GM19238 (cell line): ENCODE measurements at regions not wholly inside any gene's neighbourhood (a gene's known extent, or its start where the extent isn't known, plus 50 kb on each side); places are given as distances from the start of the nearest gene placed in this dataset.
"Not testable (repeated sequence)": the region's sequence is repeated elsewhere in the genome, so short reads cannot be mapped to it uniquely, and the experiment has no call there.

ENCODE experiments used
- DNase-seq: peaks from one replicate; pipeline ENCODE4 v3.0.0; 2011; ENCODE audit warnings: low spot score; ENCODE audit not compliant: insufficient read length

DNA sequence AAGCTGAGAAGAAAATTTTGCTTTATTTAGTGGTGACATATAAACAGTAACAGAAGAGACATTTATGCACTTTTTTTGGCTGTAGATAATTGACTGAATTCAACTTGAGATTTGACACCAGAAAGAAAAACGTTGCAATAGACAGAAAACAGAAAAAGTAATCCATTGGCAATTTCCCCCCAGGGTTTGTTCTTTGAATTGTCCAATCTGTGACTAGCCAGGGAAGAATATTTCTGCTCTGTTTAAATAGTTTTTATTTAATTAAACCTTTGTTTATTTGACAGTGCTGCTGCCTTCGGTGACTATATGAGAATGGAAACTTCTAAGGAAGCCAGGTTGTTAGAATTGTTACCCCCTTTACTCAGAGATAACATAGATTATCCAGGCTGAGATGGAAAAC, 210.6 kb downstream of the DEPDC1B start:
- no peak for DNase-seq

DNA sequence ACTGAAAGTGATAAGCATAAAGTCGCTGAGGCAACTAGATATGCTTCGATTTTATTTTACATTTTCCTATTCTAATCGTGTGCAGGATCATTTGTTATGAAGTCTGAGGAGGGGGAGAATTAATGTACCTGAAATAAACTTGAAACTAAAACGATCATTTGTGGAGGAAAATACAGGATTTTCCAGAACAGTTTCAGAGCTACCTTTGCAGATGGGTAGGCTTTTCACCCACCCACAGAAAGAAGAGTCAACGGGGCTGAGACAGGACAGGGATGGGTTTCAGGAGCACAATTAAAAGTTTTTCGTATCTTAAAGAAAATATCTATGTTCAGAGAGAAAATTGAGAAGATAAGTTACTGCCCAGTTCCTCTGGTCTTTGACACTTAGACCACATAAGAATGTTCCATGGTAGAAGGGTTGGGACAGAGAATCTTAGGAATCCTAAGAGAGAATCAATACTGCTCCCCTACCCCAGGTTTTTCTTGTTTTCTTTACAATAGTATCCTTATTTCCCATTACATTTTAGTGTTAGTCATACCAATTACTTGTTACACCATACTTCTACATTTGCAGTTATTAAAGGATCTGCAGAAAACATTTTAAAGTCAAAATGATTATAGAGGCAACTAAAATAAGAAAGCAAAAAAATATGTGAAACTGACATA, 211.4 kb downstream of the DEPDC1B start:
- no peak for DNase-seq

DNA sequence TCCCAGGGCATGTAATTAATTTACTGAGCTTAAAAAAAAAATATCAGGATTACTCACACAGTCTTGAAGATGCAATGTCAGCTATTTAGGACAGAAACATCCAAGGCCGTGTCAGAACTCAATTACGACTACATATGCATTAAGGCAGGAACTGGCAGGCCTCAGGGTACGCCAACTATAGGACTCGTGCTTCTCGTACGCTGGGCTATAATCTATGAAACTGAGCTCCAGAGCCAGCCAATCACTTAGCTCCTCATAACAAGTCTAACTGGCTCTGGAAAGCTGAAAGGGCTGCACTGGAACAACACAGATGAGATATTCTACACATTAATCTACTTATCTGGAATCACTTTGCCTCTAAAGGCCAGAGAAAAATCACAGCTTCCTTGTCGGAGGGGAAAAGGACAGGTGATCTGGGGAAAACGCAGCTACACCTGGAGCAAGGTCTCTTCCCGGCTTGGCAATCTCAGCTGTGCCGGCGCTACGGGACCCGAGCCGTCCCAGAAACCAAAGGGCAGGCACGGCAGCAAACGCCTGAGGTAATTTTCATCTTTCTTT, 212.0 kb downstream of the DEPDC1B start:
- DNase-seq, result no peak

DNA sequence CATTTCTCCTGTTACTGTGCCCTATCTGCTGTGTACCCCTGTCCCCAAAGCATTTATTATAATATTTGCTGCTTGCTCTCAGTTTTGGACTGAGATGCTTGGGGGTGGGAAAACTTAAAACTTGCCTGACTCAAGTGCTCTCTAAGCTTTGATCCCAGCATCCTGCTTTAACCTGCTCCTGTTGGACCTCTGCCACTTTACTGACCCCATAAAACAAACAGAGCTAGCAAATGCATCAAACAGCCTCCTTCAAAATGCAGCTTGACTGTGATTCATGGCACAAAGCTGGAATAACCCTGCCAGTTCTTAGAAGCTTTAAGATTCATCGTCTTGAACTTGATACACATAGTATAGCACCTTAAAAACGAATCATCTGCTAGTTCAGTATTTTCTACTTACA, 212.5 kb downstream of the DEPDC1B start:
- DNase-seq, result no peak

DNA sequence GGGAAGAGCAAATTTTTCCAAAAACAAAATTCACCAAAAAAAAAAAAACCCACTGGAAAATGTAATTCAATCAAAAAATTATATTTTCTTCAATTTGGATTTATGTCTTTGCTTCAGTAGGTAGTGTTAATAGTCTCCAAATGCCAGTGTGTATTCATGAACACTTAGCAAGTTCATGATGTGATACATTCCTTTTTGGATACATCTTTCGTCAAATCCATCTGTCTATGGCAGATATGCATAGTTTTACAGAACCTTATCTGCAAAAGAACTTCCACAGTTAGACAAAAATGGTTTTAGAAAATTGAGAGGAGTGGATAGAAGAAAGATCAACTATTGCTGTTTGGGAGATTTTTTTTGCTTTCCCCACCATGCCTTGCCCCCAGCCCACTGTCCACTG, 214.6 kb downstream of the DEPDC1B start:
- DNase-seq, result no peak

DNA sequence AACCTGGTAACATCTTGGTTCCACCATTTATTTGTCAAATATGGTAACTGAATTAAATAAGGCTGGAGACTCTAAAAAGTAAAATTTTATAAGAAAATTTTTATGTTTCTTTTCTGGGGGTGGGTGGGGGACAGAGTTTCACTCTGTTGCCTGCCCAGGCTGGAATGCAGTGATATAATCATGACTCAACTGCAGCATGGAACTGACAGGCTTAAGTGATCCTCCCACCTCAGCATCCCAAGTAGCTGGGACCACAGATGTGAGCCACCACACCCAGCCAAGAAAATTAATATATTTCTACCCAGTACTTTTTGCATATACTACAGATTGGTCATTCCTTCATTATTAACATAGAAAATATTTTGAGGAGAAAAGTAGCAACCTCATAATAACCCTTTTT, 216.9 kb downstream of the DEPDC1B start:
- no peak for DNase-seq

DNA sequence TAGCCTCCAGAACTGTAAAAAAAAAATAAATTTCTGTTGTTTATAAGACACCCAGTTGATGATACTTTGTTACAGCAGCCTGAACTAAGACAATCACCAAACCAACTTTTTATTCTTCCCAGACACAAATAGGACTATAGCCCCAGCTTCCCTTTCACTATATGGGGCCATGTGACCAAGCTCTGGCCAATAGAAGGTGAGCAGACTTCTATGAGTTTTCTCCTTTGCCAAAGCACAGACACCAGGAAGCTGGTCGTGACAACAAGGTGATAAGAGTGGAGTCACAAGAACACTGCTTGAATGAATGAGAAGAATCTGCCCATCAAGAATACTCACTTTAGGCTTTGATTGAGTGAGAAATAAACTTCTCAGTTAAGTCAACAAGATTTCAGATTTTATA, 217.7 kb downstream of the DEPDC1B start:
- no peak for DNase-seq

DNA sequence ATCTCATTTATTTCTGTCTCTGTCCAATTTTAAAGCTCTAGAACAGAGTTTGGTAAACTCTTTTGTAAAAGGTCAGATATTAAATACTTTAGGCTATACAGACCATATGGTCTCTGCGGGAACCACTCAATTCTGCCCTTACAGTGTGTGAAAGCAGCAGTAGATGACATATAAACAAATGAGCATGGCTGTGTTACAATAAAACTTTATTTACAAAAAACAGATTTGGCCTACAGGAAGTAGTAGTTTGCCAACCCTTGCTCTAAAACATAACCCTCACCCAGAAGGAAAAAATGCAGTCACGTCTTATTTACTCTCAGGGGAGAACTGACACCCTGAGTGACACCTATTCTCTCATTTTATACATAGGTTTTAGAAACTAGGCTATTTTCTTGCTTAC, 220.4 kb downstream of the DEPDC1B start:
- no peak for DNase-seq

DNA sequence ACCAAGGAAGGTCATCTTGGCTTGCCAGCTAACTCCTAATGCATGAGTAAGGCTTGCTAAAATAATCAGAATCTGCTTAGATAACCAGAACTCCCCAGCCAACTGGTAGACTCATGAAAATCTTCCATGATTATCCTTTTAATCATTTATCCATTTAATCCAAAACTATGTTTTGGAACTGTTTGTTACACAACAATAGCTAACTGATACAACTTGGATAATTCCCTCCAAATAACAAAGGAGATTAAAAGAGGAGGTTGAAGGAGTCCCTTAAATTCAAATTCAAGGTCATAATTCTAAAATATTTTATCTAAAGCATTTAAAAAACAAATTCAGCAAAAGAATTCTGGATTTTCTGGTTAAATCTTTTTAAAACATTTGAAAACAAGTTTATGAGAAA, 222.1 kb downstream of the DEPDC1B start:
- DNase-seq, result no peak

DNA sequence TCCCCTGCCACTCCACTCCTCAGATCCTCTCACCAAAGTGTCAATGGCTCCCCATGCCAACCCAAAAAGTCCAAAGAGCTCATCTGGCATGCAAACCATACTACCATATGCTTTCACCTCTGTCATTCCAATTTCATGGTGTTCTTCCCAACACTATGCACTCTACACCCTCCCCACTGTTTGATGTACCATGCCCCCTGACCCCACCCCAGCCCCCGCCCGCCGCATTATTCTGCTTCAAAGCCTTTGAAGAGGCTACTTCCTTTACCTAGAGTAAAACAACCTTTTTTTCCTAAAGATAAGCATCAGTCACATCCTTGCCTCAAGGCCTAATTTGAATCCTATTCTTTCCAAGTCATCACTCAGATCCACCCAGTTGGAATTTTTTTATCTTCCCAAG, 226.3 kb downstream of the DEPDC1B start:
- no peak for DNase-seq

DNA sequence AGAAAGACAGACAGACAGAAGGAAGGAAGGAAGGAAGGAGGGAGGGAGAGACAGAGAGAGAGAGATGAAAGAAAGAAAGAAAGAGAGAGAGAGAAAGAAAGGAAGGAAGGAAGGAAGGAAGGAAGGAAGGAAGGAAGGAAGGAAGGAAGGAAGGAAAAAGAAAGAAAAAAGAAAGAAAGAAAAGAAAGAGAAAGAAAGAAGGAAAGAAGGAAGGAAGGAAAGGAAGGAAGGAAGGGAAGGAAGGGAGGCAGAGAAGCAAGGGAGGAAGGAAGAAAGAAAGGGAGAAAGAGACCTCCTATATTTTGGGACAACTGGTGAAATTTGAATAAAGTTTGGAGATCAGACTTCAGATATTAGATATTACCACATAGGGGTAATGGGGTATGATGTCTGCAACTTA, 226.9 kb downstream of the DEPDC1B start:
- DNase-seq, result not testable (repeated sequence)

DNA sequence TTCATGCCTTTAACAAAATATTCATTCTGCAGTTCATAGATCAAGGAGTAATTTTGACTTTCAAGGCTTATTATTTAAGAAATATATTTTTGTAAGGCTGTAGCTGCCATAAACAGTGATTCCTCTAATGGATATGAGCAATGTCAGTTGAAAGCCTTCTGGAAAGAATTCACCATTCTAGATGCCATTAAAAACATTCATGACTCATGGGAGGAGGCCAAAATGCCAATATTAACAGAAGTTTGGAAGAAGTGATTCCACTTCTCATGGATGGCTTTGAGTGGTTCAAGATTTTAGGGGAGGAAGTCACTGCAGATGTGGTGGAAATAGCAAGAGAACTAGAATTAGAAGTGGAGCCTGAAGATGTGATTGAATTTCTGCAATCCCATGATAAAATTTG, 229.1 kb downstream of the DEPDC1B start:
- DNase-seq, result no peak

DNA sequence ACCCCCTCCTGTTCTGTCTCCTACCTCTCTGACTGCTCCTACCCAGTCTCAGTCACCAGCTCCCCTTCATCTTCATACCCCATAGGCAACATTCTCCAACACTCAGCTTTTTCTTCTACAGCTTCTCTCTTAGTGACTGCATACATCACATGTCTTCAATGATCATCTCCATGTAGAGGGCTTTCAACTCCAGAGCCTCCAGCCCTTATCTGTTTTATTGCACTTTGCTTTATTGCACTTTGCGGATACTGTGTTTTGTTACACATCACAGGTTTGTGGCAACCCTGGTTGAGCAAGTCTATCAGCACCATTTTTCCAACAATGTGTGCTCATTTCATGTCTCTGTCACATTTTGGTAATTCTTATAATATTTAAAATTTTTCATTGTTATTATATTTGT, 230.7 kb downstream of the DEPDC1B start:
- no peak for DNase-seq

DNA sequence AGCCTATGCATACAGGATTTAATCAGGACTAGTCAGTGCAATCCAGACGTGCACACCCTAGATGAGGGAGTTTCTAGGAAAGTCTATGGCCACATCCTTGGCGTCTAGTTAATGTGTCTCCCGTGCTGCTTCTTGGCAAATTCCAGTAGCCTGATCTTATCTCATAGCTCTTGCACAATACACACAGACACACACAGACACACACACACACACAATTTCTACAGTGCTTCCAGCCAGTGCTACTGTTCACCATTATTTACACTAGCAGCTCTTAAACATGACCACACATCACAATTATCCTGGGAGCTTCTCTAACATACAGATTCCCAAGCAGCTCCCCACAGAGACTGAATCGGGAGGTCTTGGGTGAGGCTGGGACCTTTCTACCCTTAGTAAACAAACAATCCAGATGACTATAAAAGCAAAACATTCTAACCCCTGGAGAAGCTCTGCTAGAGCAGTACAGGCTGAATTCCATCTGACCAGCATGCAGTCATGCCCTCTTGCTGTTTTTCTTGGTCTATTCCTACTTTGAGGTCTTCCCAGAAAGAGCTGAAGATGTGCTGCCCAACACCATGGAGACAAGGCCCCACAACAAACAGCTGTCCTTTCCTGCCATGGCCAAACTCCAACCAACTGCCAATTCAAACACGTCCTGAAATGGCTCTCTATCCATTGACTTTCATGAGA, 236.6 kb downstream of the DEPDC1B start:
- no peak for DNase-seq

DNA sequence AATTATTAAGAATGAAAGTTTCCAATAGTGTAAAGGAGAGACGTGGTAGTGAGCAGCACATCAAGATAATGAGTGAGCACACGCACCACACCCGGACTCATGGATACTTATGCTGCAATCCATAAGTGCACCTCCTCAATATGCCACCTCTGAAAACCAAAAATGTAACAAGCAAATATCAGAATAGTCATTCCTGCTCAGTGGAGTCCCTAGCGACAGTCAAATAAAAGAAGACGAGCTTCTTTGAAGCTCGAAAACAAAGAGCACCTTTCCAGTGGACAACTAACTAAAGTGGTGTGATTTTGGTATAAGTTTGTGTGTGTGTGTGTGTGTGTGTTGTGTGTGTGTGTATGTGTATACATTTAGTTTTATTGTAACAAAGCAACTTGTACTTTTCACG, 241.3 kb downstream of the DEPDC1B start:
- DNase-seq, result no peak

DNA sequence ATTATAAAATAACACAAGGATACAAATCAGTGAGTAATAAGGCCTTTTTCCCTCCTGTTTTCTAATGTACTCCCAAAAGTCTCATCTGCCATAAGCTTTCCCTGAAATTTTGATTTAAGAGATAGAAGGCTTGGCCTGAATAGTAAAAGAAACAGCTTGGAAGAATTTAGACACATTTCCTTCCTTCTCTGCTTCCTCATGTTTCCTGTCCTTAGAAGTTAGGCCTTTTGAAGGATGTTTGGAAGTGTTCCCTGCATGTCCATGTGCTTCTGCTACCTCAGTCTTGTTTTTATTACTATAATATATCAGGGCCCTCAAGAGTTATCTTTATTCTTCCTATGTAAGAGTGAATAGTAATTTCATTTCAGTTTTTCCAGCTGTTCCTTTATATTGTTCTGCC, 242.7 kb downstream of the DEPDC1B start:
- DNase-seq, result no peak

DNA sequence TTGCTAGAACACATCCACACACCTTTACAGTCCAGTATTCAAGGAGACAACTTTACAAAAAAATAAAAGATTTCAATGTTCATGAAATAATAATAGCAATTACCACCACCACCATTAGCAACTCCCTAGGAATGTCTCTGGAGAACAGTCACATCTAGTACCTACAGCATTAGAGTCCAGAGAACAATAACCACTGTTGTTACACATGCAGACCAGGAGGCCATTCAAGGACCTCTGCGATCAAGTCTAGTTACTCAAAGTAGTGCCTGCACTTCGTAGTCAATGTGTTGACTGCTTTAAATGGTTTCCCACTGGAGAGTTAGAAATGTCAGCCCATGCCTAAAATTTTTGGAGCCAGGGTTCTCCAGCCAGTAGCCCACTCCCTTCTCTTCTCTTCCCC, 244.4 kb downstream of the DEPDC1B start:
- no peak for DNase-seq

DNA sequence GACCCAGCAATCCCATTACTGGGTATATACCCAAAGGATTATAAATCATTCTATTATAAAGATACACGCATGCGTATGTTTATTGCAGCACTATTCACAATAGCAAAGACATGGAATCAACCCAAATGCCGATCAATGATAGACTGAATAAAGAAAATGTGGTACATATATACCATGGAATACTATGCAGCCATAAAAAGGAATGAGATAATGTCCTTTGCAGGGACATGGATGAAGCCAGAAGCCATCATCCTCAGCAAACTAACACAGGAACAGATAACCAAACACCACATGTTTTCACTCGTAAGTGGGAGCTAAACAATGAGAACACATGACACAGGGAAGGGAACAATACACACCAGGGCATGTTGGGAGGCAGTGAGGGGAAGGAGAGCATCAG, 245.7 kb downstream of the DEPDC1B start:
- not testable (repeated sequence) for DNase-seq

DNA sequence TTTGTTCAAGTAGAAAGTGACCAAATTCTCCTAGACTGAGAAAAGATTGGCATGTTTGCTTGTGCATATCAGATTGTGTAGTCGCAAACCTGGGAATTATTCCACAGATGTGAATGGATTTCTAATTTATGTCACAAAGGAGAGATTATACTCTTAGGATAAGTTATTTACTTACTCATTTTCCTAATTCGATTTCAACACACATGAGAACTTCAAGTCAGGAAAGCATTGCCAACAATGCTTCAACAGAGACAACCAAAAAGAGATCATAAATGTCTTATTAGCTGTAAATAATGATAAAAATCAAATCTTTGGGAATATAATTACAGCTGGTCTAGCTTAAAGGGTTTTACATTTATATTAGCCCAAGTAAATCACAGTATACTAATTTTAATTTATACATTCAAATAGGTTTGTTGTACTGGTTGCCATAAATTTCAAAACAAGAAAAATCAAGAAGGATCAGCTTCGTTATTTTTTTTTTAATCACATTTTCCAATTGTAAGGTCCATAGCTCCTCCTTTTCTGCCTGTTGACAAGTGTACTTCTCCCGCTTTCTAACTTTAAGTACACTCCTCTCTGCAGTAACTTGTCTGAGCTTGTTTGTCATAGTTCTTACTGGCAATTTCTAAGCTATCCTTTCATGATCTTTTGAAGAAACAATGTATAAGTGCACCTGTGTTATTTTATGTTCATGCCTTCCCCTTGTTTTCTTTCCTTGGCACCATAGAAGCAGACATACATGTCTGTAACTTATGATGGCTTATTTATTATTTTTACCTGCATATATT, 246.6 kb downstream of the DEPDC1B start:
- no peak for DNase-seq

DNA sequence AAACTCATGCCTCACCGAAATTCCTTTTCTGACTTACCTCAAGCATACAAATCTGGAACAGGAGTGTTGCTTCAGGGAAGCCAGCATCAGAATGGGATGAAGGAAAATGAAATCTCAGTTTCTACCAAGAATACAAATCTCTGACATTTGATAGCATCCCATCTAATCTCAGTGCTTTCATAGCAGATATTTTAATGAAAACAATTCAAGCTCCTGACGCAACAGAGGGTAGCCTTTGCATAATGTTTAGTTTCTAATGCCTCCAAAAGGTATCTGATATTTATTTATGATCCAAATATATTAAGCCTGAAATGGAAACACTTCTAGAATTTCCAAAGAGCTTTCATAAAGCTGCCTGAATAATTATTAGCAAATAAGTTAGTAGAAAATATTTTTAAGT, 251.4 kb downstream of the DEPDC1B start:
- DNase-seq, result no peak

DNA sequence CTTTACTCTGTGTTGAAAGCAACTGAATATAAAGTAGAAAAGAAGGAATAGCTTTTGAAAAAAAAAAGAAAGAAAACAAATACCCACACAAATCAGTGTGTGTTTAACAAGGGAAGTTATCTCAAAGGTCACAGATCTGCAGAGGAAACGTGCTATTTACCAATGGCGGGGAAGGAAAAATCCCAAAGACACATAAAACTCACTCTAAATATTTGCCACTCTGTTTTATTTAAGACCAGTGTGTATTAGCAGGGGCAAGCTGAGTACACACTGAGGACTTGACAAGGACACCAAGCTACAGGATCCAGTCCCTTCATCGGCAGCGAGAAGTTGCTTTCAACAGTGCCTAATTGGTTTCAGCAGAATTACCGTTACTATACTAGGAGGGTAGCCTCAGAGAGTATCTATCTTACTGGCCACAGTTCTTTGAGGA, 252.5 kb downstream of the DEPDC1B start:
- no peak for DNase-seq

DNA sequence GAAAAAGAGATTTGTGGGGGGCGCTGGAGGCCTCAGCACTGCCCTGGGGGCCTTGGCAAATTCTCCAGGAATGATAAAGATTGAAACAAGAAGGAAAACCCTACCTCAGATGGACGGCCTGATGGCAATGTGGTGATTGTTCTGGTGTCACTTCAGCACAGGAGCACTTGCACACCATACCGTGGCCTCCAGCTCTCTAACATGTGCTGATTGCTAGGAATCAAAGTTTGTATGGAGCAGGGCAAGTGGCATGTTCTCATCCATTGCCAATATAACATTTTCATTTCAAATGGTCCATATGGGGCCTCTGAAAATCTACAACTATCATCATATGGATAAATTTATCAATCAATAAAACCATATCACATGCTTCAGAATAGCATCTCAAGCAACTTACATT, 253.0 kb downstream of the DEPDC1B start:
- DNase-seq, result no peak
